ENCODE measurements at regions not wholly inside any gene's neighbourhood (a gene's known extent, or its start where the extent isn't known, plus 50 kb on each side); places are given as distances from the start of the nearest gene placed in this dataset.

DNA sequence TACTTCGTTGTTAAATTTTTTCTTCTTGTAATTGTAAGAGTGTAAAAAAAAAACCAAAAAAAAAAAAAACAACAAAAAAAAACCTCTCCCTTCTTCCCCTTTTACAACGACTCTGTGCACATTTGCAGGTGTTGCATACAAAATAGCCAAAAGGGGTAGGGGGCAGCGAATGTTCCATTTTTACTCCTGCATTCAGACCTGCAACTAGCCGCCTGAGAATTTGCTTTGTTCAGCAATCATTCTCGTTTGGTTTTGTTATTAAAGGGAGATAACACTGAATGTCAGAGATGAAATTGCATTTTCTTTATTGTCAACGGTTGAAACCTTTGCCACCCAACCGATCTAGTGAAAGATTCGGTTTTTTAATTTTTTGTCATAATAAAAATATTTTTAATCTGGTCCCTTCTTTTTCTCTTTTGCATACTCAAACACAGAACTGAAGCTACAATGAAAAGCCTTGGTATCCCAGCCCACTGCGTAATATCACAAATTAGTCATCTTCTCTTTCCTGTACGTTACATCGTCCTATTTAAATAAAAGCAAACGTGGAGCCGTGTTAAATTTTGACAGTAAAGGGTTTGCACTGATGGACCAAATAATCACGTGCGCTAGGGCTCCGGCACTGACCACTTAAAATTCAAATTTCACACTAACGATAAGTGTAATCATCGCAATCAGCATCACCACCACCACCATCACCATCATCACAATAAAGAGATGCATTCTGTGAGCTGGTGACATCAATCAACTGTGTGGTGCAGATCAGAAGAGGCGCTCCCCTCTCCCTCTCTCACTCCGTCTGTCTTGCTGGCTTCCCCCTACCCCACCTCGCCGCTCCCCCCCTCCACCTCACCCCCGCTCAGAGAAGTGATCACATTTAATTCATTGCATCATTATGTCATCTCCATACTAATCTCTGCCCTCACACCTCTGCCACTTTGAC, 406.2 kb upstream of the PSMD7 start (continued):
- TF ChIP-seq KDM5A (IDR thresholded peaks at IDR 0.05; ENCODE audit: low read length) (no peak), BRCA1 (IDR thresholded peaks at IDR 0.05; ENCODE audit: low read depth, low read length) (no peak)
- TF ChIP-seq, protein P1, sequence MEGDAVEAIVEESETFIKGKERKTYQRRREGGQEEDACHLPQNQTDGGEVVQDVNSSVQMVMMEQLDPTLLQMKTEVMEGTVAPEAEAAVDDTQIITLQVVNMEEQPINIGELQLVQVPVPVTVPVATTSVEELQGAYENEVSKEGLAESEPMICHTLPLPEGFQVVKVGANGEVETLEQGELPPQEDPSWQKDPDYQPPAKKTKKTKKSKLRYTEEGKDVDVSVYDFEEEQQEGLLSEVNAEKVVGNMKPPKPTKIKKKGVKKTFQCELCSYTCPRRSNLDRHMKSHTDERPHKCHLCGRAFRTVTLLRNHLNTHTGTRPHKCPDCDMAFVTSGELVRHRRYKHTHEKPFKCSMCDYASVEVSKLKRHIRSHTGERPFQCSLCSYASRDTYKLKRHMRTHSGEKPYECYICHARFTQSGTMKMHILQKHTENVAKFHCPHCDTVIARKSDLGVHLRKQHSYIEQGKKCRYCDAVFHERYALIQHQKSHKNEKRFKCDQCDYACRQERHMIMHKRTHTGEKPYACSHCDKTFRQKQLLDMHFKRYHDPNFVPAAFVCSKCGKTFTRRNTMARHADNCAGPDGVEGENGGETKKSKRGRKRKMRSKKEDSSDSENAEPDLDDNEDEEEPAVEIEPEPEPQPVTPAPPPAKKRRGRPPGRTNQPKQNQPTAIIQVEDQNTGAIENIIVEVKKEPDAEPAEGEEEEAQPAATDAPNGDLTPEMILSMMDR (IDR thresholded peaks at IDR 0.05; ENCODE audit: control extremely low read depth in 1 of 3, insufficient read depth in 1 of 3, low read depth in 1 of 3, low read length in 3 of 3): no peak

Measured in H1 (cell line).